A673 (cell line): ENCODE measurements at regions not wholly inside any gene's neighbourhood (a gene's known extent, or its start where the extent isn't known, plus 50 kb on each side); places are given as distances from the start of the nearest gene placed in this dataset.

Experiments
- BruUV-seq: library from RNA; stranded (reverse); fragments of 400-500 nt; replicated peaks from 2 replicates; lab custom pipeline; 2021; lab: Mats Ljungman, UMichigan
- CTCF ChIA-PET: fragments of 300-600 bp; sonication (Branson Sonifier 250); formaldehyde crosslinking; loops from one replicate; lab custom pipeline; 2022; ENCODE audit warnings: antibody characterized with exemption; lab: Charles Lee
- POLR2A ChIA-PET: fragments of 300-600 bp; sonication (Branson Sonifier 250); formaldehyde crosslinking; loops from one replicate; lab custom pipeline; 2022; ENCODE audit warnings: antibody characterized with exemption; ENCODE audit not compliant: low non-redundant PET; lab: Charles Lee
- DNase-seq: peaks from one replicate; pipeline ENCODE4 v3.0.0-alpha.2; 2015; ENCODE audit warnings: low spot score
- H3K27ac ChIP-seq: fragments of 200-600 bp; sonication (generic); 2 replicates; pipeline ENCODE4 v1.5.1; 2016; ENCODE audit warnings: mixed run types, low read depth, mild to moderate bottlenecking, mixed read lengths, antibody characterized with exemption, low read length; ENCODE audit not compliant: poor library complexity, severe bottlenecking
- H3K27me3 ChIP-seq: fragments of 200-600 bp; sonication (generic); replicated peaks from 2 replicates; pipeline ENCODE4 v1.6.1; 2017; ENCODE audit warnings: mixed run types, low read depth, mild to moderate bottlenecking, mixed read lengths, antibody characterized with exemption, low read length; ENCODE audit not compliant: insufficient read depth, poor library complexity
- H3K36me3 ChIP-seq: fragments of 200-600 bp; sonication (generic); 2 replicates; pipeline ENCODE4 v1.6.1; 2016; ENCODE audit warnings: mixed run types, mild to moderate bottlenecking, mixed read lengths, antibody characterized with exemption, low read length; ENCODE audit not compliant: insufficient read depth, poor library complexity, severe bottlenecking
- H3K4me1 ChIP-seq: fragments of 200-600 bp; sonication (generic); 2 replicates; pipeline ENCODE4 v1.6.1; 2017; ENCODE audit warnings: mixed run types, mild to moderate bottlenecking, mixed read lengths, antibody characterized with exemption, low read length; ENCODE audit not compliant: insufficient read depth, poor library complexity, severe bottlenecking
- H3K4me3 ChIP-seq: fragments of 200-600 bp; sonication (generic); 2 replicates; pipeline ENCODE4 v1.5.1; 2016; ENCODE audit warnings: low read depth, mixed run types, mild to moderate bottlenecking, mixed read lengths, low read length; ENCODE audit not compliant: poor library complexity, severe bottlenecking
- H3K9me3 ChIP-seq: fragments of 200-600 bp; sonication (generic); 2 replicates; pipeline ENCODE4 v1.6.1; 2016; ENCODE audit warnings: mixed run types, low read depth, mild to moderate bottlenecking, mixed read lengths, antibody characterized with exemption, low read length; ENCODE audit not compliant: poor library complexity, severe bottlenecking
- EZH2 ChIP-seq: fragments of 200-600 bp; sonication (generic); IDR thresholded peaks from 2 replicates; pipeline ENCODE4 v1.6.1; 2017; ENCODE audit warnings: borderline replicate concordance, low read depth, mild to moderate bottlenecking, mixed read lengths, antibody characterized with exemption, low read length; ENCODE audit not compliant: poor library complexity, severe bottlenecking
- intact Hi-C: fragments of 100-400 bp; cut with micrococcal nuclease; formaldehyde crosslinking; loops from one replicate; pipeline ENCODE4 v1.10.0; 2022; ENCODE audit not compliant: unreplicated experiment
- TF ChIP-seq, protein P1 (sequence below): fragments of 300-800, 200-600 bp; sonication (generic); conservative IDR thresholded peaks from 2 replicates; pipeline ENCODE4 v1.5.1; 2017; ENCODE audit warnings: low read depth, mild to moderate bottlenecking, antibody characterized with exemption, low read length, moderate library complexity, mixed read lengths

DNA sequence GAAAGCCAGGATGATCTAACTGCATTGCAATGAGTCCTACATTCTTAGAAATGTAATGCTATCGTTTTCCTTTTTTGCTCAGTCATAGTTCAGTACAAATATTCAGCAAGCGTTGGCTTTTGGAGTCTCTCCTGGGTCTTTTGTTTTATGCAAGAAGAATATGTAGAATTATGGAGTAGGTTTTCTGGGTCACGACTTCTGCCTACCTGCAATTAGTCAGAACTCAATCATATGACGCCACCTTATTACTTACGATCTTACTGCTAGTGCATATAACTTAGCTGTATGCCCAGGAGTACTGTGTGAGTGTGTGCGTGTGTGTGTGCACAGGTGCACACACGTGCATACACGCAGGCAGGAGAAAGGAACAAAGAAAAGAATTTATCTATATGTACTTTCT, 640.2 kb downstream of the STK39 start:
- Histone ChIP-seq H3K4me3 (no peak overlapping the region), H3K27me3 (no peaks in the 10 kb centered on the region), H3K9me3 (no peaks in the 10 kb centered on the region), H3K27ac (no peak overlapping the region), H3K36me3 (no peaks in the 10 kb centered on the region), H3K4me1 (no peaks in the 10 kb centered on the region)
- intact Hi-C loops: no loop called here
- ChIA-PET CTCF (no interaction called here), POLR2A (no interaction called here)
- DNase-seq: no peak
- TF ChIP-seq, protein P1, sequence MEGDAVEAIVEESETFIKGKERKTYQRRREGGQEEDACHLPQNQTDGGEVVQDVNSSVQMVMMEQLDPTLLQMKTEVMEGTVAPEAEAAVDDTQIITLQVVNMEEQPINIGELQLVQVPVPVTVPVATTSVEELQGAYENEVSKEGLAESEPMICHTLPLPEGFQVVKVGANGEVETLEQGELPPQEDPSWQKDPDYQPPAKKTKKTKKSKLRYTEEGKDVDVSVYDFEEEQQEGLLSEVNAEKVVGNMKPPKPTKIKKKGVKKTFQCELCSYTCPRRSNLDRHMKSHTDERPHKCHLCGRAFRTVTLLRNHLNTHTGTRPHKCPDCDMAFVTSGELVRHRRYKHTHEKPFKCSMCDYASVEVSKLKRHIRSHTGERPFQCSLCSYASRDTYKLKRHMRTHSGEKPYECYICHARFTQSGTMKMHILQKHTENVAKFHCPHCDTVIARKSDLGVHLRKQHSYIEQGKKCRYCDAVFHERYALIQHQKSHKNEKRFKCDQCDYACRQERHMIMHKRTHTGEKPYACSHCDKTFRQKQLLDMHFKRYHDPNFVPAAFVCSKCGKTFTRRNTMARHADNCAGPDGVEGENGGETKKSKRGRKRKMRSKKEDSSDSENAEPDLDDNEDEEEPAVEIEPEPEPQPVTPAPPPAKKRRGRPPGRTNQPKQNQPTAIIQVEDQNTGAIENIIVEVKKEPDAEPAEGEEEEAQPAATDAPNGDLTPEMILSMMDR: no peak
- no TSS peak for BruUV-seq

DNA sequence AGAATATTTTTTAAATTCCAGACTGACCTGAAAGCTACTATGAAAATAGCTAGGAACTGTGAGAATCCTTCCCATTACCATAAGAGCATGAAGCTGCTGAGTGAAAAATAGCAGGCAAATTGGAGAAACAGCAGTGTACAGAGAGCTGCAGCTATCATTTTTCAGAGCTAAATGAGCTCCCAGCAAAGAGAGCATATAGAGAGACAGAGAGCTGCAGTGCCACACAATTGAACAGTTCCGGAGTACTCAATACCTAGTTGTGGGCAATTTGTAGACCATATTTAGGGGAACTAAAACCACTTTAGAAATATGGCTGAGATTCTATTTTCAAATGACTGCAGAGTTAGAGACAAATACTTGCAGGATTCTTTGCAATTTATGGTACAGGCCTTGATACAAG, 645.3 kb downstream of the STK39 start:
- no peaks in the 10 kb centered on the region for H3K27me3 ChIP-seq
- no TSS peak for BruUV-seq
- H3K9me3 ChIP-seq: no peaks in the 10 kb centered on the region
- no peak overlapping the region for H3K27ac ChIP-seq
- no peak for DNase-seq
- ChIA-PET CTCF (no interaction called here), POLR2A (no interaction called here)
- H3K4me3 ChIP-seq: no peak overlapping the region
- no peaks in the 10 kb centered on the region for H3K4me1 ChIP-seq
- intact Hi-C loops: no loop called here
- TF ChIP-seq, protein P1: no peak
- TF ChIP-seq EZH2: no peak
- H3K36me3 ChIP-seq: no peaks in the 10 kb centered on the region

DNA sequence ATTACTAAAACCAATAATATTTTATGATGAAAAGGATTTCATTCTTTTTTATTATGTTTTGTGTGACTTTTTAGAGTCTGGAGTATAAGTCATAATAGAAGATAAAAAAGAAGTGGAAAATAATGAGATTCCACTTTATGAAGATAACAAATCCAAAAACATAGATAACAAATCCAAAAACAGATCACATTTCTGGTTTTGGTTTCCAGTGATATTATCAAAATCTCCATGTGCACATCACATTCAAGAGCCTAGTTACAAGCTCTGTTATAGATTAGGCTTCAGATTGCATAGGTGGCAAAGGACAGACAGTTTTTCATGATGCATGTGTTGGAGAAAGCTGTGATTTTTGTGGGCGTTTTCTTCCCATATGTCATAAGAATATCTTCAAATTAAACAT, 648.2 kb downstream of the STK39 start:
- H3K27ac ChIP-seq: no peak overlapping the region
- TF ChIP-seq, protein P1: no peak
- no peak for TF ChIP-seq EZH2
- H3K4me1 ChIP-seq: no peaks in the 10 kb centered on the region
- no TSS peak for BruUV-seq
- no peak for DNase-seq
- no peak overlapping the region for H3K4me3 ChIP-seq
- POLR2A ChIA-PET: no interaction called here
- no peaks in the 10 kb centered on the region for H3K27me3 ChIP-seq
- intact Hi-C loops: no loop called here
- no peaks in the 10 kb centered on the region for H3K9me3 ChIP-seq
- CTCF ChIA-PET: no interaction called here
- H3K36me3 ChIP-seq: no peaks in the 10 kb centered on the region
